COLO668 (cell line): ENCODE measurements at regions not wholly inside any gene's neighbourhood (a gene's known extent, or its start where the extent isn't known, plus 50 kb on each side); places are given as distances from the start of the nearest gene placed in this dataset.

ENCODE experiments used
- DNase-seq: peaks from one replicate; lab custom pipeline; 2025; ENCODE audit not compliant: unreplicated experiment; lab: John Stamatoyannopoulos, UW

DNA sequence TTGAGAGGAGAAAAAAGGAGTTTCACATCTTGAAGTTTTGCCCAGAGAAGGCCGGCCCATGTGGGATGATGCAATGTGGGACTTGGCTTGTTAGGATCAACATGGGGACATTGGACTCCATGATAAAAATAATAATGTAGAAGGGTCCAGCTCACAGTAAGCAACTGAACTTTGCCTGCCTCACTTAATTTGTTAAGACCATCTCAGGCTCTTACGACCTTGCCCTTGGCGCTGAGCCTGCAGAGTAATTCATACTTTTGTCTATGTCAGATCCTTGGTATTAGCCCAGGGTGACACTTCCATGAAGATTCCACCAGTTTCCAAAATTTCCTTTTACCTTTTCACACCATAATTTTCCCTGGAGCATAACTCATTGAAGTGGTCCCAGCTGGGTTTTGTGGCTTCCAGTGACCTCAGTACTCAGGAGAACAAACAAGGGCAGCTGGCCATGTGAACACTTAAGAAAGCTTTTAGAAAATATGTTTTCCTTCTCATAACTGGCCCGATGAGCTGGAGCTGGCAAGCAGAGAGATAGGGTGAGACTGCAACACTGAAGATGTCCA, 315.4 kb upstream of the RASGRP1 start:
- no peak for DNase-seq

DNA sequence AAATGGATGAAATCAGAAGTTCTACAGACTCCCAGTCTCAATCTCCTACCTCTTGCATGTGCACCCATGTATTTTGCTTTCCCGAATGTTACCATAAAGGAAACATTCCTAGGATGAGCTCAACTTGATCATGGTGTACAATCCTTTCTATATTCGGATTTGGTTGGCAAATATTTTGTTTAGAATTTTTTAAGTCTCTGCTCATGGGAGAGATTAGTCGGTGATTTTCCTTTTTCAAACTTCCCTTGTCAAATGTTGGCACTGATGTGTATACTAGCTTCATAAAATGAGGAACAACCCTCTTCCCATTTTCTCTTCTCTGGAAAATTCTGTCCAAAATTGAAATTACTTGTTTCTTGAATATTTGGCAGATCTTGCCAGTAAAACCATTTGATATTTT, 317.6 kb upstream of the RASGRP1 start:
- no peak for DNase-seq

DNA sequence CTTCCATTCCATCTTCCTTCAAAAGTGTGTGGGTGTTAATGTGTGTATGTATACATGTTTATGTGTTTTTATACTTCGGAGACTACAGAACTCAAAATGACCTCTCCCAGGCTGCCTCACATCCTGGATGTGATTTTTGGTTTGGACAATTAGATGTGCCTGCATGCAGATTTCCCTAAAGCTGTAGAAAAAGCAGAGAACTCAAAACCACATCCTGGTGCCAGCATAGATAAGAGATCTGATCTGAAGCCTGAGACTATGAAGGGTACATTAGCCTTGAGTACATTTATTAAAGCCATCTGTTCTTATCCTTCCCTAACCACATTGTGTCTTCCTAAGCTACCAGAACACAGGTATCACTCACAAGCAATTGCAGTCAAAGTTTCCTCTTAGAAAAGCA, 319.4 kb upstream of the RASGRP1 start:
- DNase-seq = no peak

DNA sequence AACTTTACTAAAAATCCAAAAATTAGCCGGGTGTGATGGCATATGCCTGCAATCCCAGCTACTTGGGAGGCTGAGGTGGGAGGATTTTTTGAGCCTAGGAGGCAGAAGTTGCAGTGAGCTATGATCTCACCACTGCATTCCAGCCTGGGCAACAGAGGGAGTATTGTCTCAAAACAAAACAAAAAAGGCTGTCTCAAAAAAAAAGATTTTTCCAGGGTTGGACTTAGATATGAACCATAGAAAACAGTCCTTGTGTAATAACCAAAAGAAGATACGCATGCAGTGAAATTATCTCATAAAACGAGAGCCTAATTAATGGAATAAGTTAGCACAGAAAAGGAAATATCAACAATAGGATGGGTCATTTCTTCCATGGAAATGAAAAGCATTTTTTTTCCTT, 320.4 kb upstream of the RASGRP1 start:
- no peak for DNase-seq

DNA sequence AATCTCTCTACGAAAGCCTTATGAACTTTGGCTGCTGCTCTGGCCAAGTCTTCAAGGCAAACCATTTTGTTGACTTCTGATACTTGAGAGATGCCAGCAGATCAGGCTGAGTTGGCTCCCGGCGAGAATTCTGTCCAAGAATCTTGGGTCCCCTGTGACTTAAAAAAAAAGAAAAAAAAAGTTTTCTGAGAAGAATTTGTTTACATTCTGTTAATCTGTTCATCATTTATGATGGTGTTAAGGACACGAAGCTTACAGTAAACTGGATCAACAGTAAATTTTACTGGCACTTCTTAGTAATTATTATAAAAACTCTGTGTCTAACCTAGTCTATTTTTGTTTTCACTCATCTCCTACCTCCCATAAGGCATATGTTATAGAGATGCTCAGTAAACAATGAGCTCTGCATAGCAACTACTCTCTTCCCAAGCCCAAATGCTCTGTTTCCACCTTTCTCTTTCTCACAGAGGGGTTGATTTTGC, 320.9 kb upstream of the RASGRP1 start:
- no peak for DNase-seq

DNA sequence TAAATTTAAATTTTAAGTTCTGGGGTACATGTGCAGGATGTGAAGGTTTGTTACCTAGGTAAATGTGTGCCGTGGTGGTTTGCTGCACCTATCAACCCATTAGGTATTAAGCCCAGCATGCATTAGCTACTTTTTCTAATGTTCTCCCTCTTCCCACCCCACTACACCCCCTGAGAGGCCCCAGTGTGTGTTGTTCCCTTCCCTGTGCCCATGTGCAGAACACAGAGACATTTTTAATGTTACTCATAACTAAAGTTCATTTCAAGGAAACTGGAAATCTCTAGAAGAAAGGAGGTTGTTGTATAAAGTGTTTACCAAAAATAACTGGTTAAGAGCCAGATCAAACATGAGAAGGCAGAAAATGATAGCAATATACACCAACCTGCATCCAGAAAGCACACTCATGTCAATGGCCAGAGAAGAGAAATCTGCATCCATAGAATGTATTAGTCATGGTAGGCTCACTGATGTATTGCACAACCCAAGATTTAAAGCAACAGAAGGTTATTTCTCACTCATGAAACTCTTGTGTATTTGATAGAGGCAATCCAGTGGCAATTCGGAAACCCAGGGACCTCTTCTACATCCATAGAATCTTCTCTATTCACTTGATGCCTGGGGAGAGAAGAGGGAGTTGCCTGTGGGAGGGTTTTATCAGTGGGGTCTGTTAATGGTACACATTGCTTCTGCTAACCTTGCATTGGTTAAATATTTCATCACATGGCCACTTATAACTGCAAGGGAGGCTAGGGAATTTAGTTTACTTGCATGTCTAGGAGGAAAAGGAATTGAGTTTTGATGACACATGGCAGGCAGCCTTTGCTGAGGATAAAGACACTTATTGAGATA, 321.9 kb upstream of the RASGRP1 start:
- DNase-seq = no peak

DNA sequence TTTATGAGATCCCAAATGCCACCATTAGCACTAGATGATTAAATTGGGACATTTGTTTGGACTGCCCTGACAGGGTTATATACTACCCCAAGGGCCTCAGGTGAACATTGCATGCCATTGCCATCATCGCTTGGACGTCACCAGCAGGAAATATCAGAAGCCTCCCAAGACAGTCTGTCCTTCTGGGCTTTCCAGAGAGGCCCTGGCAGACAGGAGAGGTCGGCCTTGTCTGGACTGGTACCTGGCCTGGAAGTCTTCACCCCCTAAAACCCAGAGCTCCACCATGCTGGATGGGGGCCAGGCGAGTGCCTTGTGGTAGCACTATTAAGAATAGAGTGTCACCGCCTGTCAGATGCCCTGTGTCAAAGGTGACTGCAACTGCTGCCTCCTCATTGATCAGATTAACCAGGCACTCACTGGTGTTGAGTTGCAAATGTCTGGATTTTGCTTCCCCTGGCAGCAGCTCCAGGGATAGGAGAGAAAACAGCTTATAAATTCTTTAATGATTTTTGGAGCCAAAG, 324.1 kb upstream of the RASGRP1 start:
- no peak for DNase-seq

DNA sequence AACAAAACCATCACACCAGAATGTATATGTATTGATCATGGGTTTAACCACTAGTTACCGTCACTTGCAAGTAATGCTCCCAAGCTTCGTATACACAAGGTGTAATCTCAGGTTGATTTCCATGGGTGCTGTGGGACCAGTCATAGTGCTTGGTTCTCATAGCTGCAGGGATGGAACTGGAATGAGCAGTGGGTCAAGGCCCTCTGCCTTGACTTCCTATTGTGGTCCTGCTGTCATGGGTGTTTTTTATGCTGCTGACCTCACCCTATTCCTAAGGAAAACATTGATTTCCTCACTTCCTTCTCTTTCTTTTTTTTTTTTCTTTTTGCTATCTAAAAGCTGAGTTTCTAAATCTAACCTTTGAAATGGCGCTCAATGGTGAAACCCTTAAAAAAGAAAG, 325.6 kb upstream of the RASGRP1 start:
- no peak for DNase-seq

DNA sequence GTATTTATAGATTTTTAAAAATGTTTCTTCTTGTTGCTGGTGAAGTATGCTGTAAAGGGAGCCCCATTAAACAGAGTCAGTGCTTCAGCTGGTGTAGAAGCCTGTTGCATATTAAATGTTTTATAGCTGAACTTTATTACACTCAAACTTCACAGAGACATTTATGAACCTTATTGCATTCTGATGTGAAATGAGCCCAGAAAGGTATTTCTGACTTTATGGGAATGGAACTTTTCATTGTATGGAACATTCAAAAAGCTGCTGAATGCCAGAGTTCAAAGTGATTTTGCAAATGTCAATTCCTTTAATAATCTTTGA, 329.3 kb upstream of the RASGRP1 start:
- no peak for DNase-seq

DNA sequence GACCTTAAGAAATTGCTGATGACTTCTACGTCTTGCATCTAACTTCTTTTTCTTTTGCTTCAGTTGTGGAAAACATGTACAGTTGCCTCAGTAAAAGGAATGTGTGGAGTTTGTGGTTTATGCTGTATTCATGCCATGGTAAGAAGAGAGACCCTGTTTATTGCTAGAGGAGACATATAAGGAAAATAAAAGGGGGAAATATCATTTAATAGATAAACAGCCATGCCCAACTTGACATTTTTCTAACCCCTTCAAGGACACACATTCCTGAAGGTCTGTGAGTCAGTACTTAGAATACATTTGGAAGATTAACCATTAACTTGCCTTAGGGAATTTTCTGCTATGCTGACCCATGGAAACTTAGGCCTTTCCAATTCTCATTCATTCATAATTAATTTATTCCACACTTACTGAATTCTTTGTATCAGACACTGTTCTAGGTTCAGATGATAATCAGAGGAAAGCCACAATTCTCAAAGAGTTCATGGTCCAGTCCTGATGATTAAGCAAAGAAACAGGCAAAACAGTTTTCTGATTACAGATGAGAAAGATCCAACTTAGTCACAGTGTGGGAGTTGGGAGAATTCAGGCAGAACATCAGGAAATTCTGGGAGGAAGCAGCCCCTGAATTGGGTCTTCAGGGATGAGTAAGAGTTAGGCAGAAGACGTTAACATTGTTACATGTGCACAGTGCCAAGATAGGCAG, 329.8 kb upstream of the RASGRP1 start:
- no peak for DNase-seq

DNA sequence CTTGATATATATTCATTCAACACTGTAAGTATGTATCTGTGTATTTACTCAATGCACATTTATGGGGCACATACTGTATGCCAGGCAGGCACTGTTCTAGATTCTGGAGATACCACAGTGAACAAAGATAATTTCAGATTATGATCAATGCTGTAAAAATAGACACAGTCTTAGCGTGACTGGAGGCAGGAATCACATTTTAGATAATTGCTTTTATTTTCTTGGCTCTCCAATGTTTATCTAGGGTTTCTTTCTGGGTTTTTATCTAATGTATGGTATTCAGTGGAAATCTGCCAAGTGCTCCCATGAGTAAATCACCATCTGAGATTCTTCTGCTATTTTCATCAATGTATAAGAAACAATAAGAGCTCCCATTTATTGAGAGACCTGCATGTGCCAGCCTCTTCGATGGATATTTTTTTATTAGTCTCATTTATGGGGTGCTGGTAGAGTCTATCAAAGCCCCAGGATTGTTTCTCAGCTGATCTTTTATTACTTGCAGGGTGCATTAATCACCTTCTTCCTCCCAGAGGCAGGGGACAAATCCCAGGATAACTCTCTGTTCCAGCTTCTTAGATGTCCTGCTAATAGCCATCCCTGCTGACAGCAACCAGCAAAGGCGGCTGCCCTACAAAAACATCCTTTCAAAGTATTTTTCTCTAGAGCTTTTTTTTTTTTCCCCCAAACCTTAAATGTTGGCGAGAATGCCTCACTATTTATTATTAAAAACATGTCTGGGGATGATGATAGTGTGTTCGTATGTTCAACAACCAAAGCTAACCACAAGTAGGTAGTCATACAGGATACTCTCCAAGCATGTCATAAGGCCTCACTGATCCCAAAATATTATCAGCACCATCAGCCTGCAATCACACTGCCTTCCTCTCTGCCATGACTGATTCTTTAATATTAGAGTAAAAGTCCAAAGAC, 331.0 kb upstream of the RASGRP1 start:
- no peak for DNase-seq

DNA sequence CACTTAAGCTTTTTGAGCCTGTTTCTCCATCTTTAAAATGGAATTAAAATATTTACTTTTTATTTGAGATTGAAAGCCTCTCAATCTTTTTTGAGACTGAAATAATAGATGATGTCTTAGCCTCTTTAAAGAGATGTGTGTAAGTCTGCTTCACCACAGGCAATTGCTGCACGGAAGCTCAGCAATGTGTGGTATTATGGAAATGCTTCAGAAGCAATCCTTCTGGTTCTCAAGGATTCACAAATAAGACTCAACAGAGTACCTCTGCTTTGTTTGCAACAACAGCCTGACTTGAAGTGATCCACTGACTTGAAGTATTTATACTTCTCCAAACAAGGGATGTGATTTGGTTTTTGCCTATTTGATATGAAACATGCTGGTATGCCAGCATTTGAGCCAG, 332.0 kb upstream of the RASGRP1 start:
- no peak for DNase-seq

DNA sequence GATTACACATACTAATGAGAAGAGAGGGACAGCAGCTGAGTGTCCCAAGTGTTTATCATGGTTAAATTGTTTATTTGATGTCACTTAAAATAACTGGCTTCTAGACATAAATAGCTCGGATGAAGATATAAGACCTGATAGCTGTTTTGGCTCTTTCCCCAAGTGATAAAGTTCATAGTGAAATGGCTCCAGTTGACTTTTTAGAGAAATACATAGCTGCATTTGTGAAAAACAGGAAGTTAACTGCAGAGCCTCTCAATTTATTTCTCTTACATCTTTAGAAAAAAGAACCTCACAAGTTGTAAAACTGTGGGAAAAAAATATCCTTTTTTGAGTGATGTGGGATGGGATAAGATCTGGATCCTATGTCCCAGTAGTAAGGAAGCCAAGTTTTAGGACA, 332.9 kb upstream of the RASGRP1 start:
- no peak for DNase-seq

DNA sequence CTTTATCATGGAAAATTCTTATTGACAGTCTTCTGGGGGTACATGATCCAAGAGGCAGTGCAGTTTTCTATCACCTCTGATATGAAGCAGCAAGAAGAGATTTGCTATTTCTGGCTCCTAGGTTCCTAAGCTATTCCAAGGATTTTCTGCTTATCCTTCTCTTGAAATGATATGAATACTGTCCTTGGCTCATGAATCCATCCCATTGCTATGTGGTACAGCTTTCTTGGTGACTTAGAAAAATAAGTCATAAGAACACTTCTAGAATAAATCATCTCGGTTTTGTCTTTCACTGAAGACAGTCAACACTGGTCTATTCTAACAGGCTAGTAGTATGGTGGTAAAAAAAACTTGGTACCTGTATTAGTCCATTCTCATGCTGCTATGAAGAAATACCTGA, 333.6 kb upstream of the RASGRP1 start:
- DNase-seq = no peak

DNA sequence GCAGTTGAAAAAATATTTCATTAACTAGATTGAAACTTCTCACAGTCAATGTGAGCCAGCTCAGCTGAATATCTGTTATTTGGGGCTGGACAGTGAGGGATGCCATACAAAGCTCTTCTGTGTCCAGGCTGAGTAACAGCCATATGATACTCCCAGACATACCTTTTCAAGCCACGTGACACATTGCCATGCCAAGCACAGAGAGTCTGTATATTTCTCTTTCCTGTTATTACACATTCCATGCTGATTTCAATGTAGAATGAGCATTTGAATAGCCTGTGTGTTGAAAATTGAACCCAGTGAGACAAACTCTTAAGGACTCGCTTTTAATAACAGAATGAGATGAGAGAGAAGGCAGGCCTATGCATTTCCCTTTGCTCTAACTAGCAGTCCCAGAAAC, 334.7 kb upstream of the RASGRP1 start:
- DNase-seq = no peak

DNA sequence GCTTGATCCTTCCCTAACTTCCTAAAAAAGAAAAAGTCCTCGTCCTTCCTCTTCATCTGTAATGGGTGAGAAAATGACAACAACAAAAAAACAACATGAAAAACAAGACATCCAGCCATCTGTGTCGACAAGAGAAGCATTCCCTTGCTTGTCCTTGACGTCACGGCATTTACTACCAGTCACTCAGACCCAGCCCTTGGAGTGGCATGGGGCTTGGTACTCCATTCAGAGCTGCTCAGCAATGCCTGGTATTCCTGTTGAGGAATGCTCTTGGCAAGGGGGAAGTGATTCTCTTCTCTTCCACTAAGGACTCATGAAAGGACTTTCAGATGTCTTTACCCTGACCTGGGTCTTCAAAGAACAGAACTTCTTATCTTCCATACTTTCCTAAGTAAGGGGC, 339.7 kb upstream of the RASGRP1 start:
- no peak for DNase-seq

DNA sequence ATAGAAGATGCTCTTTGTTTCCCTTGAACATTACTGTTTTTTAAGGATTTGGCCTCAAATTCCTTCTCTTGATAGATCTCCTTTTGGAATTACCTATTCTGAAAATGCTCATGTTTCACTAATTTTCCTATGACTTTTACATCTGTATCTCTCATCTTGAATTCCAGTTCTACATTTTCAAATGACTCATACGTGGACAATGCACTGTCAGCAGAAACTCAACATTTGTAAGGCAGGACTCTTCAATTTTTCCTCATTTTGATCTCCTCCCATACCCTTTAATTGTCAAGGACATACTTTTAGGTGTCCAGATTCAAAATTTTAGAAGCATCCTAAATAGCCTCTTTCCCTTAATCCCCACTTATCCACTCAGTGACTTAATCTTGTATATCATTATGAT, 341.0 kb upstream of the RASGRP1 start:
- DNase-seq = no peak

DNA sequence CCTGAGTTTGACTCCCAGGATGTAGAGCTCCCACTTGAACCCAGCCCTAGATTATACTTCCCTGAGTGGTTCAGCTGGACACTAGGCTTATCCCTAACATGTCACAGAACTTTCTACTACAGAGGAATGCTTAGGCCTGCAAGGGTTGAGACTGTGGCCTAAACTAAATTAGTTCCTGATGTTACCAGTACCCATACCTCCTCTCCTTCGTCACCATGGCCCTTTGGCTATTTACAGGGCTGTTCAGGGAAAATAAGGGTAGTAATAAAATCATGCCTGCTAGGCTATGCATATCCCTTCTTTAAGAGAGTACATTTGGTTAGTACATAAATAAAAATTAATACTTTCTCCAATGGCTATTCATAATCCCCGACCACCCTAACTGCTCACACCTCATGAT, 356.4 kb upstream of the RASGRP1 start:
- DNase-seq = no peak

DNA sequence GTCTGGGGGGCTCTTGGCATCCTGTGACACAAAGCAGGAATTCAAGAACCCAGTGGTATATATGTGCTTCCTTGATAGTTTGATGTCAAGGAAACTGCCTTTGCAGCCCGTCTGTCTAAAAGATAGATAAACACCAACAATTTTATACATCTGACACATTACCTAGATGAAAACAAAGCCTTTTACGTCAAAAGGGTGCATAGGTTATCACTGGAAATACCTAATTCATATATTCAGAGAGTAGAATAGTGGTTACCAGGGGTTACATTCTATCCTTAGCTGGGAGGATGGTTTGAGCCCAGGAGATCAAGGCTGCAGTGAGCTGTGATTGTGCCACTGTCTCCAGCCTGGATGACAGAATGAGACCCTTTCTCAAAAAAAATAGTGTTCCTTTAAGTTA, 356.9 kb upstream of the RASGRP1 start:
- DNase-seq = no peak

DNA sequence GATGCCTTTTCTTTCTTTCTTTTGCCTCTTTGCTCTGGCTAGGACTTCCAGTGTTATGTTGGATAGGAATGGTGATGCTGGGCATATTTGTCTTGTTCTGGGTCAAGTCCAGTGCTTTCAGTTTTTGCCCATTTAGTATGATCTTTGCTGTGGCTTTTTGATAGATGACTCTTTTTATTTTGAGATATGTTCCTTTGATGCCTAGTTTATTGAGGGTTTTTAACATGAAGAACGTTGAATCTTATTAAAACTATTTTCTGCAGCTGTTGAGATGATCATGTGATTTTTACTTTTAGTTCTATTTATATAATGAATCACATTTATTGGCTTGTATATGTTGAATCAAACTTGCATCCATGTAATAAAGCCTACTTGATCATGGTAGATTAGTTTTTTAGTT, 363.8 kb upstream of the RASGRP1 start:
- no peak for DNase-seq
